ENCODE measurements at regions not wholly inside any gene's neighbourhood (a gene's known extent, or its start where the extent isn't known, plus 50 kb on each side); places are given as distances from the start of the nearest gene placed in this dataset.

DNA sequence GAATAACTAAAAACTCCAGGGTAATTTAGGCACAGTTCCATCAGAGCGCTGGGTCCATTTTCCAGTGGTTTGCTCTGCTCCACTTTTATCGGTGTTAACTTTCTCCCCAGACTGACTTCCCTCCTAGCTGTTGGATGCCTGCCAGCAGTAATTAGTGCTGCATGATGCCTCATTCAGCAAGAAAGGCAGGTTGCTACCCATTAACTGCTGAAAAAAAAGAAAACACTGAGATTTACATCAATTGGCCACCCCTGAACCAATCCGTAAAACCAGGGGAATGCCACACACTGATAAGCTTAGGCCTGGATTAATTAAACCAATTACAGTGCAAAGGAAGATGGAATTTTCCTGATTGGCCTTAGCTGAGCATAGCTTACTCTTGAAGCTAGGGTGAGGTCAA lies 182.4 kb upstream of the CXXC4 start:
- TF ChIP-seq, protein P1, sequence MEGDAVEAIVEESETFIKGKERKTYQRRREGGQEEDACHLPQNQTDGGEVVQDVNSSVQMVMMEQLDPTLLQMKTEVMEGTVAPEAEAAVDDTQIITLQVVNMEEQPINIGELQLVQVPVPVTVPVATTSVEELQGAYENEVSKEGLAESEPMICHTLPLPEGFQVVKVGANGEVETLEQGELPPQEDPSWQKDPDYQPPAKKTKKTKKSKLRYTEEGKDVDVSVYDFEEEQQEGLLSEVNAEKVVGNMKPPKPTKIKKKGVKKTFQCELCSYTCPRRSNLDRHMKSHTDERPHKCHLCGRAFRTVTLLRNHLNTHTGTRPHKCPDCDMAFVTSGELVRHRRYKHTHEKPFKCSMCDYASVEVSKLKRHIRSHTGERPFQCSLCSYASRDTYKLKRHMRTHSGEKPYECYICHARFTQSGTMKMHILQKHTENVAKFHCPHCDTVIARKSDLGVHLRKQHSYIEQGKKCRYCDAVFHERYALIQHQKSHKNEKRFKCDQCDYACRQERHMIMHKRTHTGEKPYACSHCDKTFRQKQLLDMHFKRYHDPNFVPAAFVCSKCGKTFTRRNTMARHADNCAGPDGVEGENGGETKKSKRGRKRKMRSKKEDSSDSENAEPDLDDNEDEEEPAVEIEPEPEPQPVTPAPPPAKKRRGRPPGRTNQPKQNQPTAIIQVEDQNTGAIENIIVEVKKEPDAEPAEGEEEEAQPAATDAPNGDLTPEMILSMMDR (IDR thresholded peaks at IDR 0.05) = no peak
- TF ChIP-seq POLR2A (IDR thresholded peaks at IDR 0.05) (no peak), POLR2AphosphoS5 (IDR thresholded peaks at IDR 0.05) (no peak), EP300 (IDR thresholded peaks at IDR 0.05) (no peak)
